ENCODE measurements at regions not wholly inside any gene's neighbourhood (a gene's known extent, or its start where the extent isn't known, plus 50 kb on each side); places are given as distances from the start of the nearest gene placed in this dataset.
"Not testable (repeated sequence)": the region's sequence is repeated elsewhere in the genome, so short reads cannot be mapped to it uniquely, and the experiment has no call there.

- no peak for ATAC-seq
Measured at GRCh38 chr5:72587661-72588308, 80.6 kb upstream of the ZNF366 start.

GRCh38 chr5:72586788-72587530, 79.7 kb upstream of the ZNF366 start:
- ATAC-seq, result no peak

- no peak for ATAC-seq
Measured at GRCh38 chr5:72584466-72584865, 77.3 kb upstream of the ZNF366 start.

- not testable (repeated sequence) for ATAC-seq
Measured at GRCh38 chr5:72579290-72579689, 72.1 kb upstream of the ZNF366 start.

GRCh38 chr5:72572236-72572765, 65.1 kb upstream of the ZNF366 start:
- ATAC-seq, result no peak

GRCh38 chr5:72569408-72569944, 62.3 kb upstream of the ZNF366 start:
- ATAC-seq, result no peak

- ATAC-seq, result no peak
Measured at GRCh38 chr5:72566746-72567145, 59.5 kb upstream of the ZNF366 start.

- ATAC-seq, result no peak
Measured at GRCh38 chr5:72565513-72566289, 58.5 kb upstream of the ZNF366 start.

- no peak for ATAC-seq
Measured at GRCh38 chr5:72562717-72563116, 55.5 kb upstream of the ZNF366 start.

- ATAC-seq, result no peak
Measured at GRCh38 chr5:72561148-72561972, 54.1 kb upstream of the ZNF366 start.

GRCh38 chr5:72559866-72560766, 52.9 kb upstream of the ZNF366 start:
- ATAC-seq, result no peak

- ATAC-seq, result peak; percentile 27
Measured at GRCh38 chr5:72558383-72558782, 51.2 kb upstream of the ZNF366 start.

- no peak for ATAC-seq
Measured at GRCh38 chr5:72558046-72558336, 50.8 kb upstream of the ZNF366 start.

GRCh38 chr5:72557167-72558045, 50.2 kb upstream of the ZNF366 start:
- no peak for ATAC-seq
